ENCODE measurements at regions not wholly inside any gene's neighbourhood (a gene's known extent, or its start where the extent isn't known, plus 50 kb on each side); places are given as distances from the start of the nearest gene placed in this dataset.

DNA sequence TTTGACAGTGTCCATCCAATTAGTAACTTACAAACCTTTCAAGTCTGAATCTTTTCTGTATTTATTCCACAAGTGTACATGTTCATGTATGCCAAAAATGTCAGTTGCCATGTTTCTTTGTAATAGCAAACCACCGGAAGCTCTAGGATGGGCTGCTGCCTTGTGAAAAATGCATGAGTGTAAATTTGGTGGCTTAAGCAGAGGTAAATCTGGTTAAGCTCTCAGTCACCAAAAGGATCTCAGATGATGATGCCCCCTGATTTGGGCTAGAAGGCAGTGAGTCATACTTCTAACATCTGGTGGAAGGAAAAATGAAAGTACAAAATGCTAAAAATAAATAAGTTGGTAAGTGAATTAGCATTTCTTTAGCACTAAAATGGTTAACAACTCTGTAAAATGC lies 567.5 kb downstream of the ELAVL2 start:
- DNase-seq (ENCODE audit: extremely low read depth, low read depth), result no peak

DNA sequence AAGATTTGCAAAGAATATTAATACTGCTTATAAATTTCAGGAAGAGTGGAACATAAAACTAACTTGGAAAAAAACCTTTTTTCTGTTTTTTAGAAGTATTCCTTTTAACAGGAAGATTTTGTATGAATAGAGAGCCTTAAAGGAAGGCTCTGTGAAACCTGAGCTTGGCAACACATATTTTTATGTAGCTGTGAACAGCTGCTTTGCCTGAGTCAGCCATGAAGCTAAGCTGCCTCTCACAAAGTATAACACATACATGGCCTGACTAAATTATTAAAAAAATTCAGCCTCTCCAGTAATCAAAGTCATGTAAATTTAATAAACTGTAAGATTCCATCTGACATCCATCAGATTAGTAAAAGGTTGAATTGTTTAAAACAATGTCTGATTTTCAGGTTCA lies 547.5 kb downstream of the ELAVL2 start:
- no peak for TF ChIP-seq CTCF (IDR thresholded peaks at IDR 0.05; ENCODE audit: low read depth, low read length)
- DNase-seq (ENCODE audit: extremely low read depth, low read depth), result no peak

More for the DNA sequence above, 567.5 kb downstream of the ELAVL2 start:
- no peak for TF ChIP-seq CTCF (IDR thresholded peaks at IDR 0.05; ENCODE audit: low read depth, low read length)

DNA sequence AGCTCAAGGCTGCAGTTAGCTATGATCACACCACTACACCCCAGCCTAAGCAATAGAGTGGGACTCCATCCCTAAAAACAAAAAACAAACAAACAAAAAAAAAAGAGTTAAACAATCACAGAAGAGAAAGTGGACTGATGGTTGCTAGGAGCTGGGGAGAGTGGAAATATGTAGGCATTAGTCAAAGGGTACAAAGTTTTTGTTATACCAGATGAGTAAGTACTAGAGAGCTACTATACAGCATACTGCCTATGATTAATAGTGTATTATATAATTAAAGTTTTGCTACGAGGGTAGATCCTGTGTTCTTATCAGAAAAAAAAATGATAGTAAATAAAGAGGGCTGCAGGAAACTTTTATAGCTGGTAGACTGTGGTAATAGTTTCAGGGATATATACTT lies 538.6 kb downstream of the ELAVL2 start:
- DNase-seq (ENCODE audit: extremely low read depth, low read depth), result no peak
- no peak for TF ChIP-seq CTCF (IDR thresholded peaks at IDR 0.05; ENCODE audit: low read depth, low read length)

GRCh38 chr9:23288545-23288944 lies 537.5 kb downstream of the ELAVL2 start:
- no peak for TF ChIP-seq CTCF (IDR thresholded peaks at IDR 0.05; ENCODE audit: low read depth, low read length)

GRCh38 chr9:23290973-23291372 lies 535.1 kb downstream of the ELAVL2 start:
- TF ChIP-seq CTCF (IDR thresholded peaks at IDR 0.05; ENCODE audit: low read depth, low read length), result no peak
- DNase-seq (ENCODE audit: extremely low read depth, low read depth), result no peak

More at GRCh38 chr9:23288545-23288944, 537.5 kb downstream of the ELAVL2 start:
- no peak for DNase-seq (ENCODE audit: extremely low read depth, low read depth)

DNA sequence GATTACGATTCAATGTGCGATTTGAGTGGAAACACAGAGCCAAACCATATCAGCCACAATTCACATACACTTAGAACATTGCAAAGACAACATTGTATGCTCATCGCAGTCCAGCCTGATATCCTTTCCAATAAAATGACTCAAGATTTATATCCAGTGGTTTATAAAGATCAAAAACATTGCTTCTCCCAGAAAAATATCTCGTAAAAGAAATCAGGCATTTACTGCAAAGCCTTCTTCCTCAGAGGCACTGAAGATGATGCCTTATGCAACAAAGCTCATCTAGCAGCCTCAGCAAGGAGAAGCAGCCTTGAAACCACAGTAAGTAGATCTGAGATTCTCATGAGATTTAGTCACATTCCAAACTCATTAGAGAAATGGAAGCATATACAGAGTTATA lies 523.8 kb downstream of the ELAVL2 start:
- no peak for DNase-seq (ENCODE audit: extremely low read depth, low read depth)
- TF ChIP-seq CTCF (IDR thresholded peaks at IDR 0.05; ENCODE audit: low read depth, low read length), result no peak

DNA sequence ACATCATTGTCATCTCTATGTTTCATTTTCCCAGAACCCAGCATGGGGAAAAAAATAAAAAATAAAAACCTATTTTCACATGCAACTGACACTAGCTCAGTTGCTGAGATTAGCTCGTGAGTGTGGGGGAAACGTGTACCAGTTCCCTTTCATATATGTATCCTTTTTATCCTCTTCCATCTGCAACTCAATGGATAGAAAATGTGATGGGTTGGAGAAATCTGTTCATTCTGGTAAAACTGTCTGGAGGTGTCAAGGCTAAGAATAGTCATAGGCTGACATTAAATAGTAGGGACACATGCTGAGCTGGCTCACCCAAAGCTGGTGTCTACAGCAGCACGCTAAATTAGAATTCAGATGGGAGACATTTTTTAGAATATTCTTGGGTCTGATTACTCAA lies 519.3 kb downstream of the ELAVL2 start:
- no peak for TF ChIP-seq CTCF (IDR thresholded peaks at IDR 0.05; ENCODE audit: low read depth, low read length)
- DNase-seq (ENCODE audit: extremely low read depth, low read depth), result no peak
